ENCODE measurements at regions not wholly inside any gene's neighbourhood (a gene's known extent, or its start where the extent isn't known, plus 50 kb on each side); places are given as distances from the start of the nearest gene placed in this dataset.

DNA sequence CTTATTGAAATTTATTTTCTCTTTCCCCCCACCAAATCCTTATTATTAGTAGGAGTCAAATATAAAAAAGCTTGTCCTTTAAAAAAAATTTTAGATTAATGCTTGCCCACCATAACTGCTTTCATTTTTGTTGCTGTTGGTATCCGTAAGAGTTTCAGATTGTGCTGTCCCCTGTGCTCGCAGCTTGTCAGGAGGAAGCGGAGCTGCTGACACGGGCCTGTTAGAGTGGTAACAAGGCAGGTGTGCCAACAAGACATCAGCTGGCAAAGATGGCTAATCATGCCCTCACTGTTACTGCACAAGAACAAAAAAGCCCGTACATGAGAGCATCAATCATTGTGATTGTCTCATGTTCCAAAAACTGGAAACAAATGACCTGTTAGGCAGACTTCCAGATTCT, 148.4 kb downstream of the ALG10B start:
- 77 to 79% methylated on average over 5 of the region's 5 CpGs for WGBS, 2 donors
- H3K9ac ChIP-seq (ENCODE audit: insufficient read depth in 1 of 2, low read length in 2 of 2): no peak overlapping the region
- DNase-seq (no peak), ATAC-seq (ENCODE audit: insufficient read depth, low FRiP score) (no peak)
- no peak overlapping the region for H3K27ac ChIP-seq (ENCODE audit: low read depth in 1 of 2, low read length in 1 of 2)
- H3K4me3 ChIP-seq: no peak overlapping the region
- no peaks in the 10 kb centered on the region for H3K4me1 ChIP-seq (ENCODE audit: control insufficient read depth in 5 of 5, insufficient read depth in 5 of 5, low read length in 5 of 5)
- no peaks in the 10 kb centered on the region for H3K36me3 ChIP-seq (ENCODE audit: control insufficient read depth in 4 of 4, insufficient read depth in 4 of 4, low read length in 4 of 4)
- H3K9me3 ChIP-seq (ENCODE audit: control insufficient read depth in 4 of 4, insufficient read depth in 3 of 4, low read length in 3 of 4): no peaks in the 10 kb centered on the region
- TF ChIP-seq, protein P1, sequence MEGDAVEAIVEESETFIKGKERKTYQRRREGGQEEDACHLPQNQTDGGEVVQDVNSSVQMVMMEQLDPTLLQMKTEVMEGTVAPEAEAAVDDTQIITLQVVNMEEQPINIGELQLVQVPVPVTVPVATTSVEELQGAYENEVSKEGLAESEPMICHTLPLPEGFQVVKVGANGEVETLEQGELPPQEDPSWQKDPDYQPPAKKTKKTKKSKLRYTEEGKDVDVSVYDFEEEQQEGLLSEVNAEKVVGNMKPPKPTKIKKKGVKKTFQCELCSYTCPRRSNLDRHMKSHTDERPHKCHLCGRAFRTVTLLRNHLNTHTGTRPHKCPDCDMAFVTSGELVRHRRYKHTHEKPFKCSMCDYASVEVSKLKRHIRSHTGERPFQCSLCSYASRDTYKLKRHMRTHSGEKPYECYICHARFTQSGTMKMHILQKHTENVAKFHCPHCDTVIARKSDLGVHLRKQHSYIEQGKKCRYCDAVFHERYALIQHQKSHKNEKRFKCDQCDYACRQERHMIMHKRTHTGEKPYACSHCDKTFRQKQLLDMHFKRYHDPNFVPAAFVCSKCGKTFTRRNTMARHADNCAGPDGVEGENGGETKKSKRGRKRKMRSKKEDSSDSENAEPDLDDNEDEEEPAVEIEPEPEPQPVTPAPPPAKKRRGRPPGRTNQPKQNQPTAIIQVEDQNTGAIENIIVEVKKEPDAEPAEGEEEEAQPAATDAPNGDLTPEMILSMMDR (IDR thresholded peaks at IDR 0.05; ENCODE audit: control extremely low read depth, extremely low read depth): no peak
- H3K27me3 ChIP-seq (ENCODE audit: control insufficient read depth in 3 of 3, insufficient read depth in 3 of 3, low read length in 2 of 3): no peaks in the 10 kb centered on the region

DNA sequence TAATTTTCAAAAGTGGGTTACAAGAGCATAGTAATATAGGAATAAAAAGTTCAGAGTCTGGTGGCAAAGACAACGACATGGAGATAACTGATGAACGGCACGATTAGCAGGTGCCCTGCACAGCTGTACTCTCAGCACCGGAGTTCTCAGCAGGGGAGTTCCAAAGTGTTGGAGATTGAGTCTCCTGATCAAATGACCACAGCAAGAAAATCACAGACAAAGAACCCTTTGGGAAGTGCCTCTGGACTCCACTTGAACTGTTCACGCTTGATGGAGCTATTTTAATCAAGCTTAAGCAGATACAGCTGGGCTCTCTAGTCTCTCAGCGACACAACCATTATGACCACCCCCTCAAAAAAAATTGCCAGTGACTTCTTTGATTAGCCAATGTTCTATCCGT, 153.1 kb downstream of the ALG10B start:
- no peak overlapping the region for H3K27ac ChIP-seq (ENCODE audit: low read depth in 1 of 2, low read length in 1 of 2)
- H3K36me3 ChIP-seq (ENCODE audit: control insufficient read depth in 4 of 4, insufficient read depth in 4 of 4, low read length in 4 of 4): no peaks in the 10 kb centered on the region
- TF ChIP-seq, protein P1 (IDR thresholded peaks at IDR 0.05; ENCODE audit: control extremely low read depth, extremely low read depth): no peak
- no peak overlapping the region for H3K4me3 ChIP-seq
- ATAC-seq (ENCODE audit: insufficient read depth, low FRiP score) (no peak), DNase-seq (no peak)
- H3K4me1 ChIP-seq (ENCODE audit: control insufficient read depth in 5 of 5, insufficient read depth in 5 of 5, low read length in 5 of 5): no peaks in the 10 kb centered on the region
- no peaks in the 10 kb centered on the region for H3K27me3 ChIP-seq (ENCODE audit: control insufficient read depth in 3 of 3, insufficient read depth in 3 of 3, low read length in 2 of 3)
- peaks cover 0 to 4% (median 0%) of the 10 kb centered on the region in 4 donors for H3K9me3 ChIP-seq (ENCODE audit: control insufficient read depth in 4 of 4, insufficient read depth in 3 of 4, low read length in 3 of 4)
- no peak overlapping the region for H3K9ac ChIP-seq (ENCODE audit: insufficient read depth in 1 of 2, low read length in 2 of 2)
- WGBS, 2 donors: 77 to 80% methylated on average over 7 of the region's 7 CpGs

DNA sequence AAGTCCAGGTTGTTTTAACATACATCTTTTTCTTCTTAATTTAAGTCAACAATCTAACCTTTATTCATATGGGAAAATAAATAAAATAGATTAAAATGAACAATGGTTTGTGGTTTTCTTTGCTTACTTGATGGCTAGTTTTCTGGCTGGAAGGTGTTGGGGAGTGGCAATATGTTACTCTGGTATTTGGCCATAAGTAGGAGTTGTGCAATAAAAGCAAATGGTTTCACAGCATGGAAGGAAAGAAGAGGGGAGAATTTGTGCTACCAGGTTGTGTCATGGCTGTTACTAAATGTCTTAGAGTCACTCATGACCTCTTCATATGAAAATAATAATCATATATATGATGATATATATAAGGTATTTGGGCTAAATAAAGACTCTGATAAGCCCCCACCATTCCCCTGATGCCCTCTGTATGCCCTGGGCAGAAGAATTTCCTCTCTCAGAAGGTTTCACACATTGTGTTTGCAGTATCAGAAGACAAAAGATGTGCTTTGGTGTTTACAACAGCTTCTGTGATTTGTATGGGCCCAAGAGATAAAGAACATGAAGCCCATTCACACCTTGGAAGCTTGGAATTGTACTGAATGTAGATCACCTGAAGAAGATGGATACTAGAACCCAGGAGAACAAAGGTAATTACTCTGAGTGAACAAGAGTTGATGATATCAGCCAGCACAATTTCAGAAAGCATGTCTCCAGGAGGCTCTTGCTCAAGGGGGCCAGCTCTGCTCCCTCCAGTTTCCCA, 160.9 kb downstream of the ALG10B start:
- TF ChIP-seq, protein P1 (IDR thresholded peaks at IDR 0.05; ENCODE audit: control extremely low read depth, extremely low read depth): no peak
- ATAC-seq (ENCODE audit: insufficient read depth, low FRiP score) (no peak), DNase-seq (no peak)
- no peaks in the 10 kb centered on the region for H3K4me1 ChIP-seq (ENCODE audit: control insufficient read depth in 5 of 5, insufficient read depth in 5 of 5, low read length in 5 of 5)
- H3K4me3 ChIP-seq: no peak overlapping the region
- no peaks in the 10 kb centered on the region for H3K27me3 ChIP-seq (ENCODE audit: control insufficient read depth in 3 of 3, insufficient read depth in 3 of 3, low read length in 2 of 3)
- peaks cover 0 to 4% (median 0%) of the 10 kb centered on the region in 4 donors for H3K9me3 ChIP-seq (ENCODE audit: control insufficient read depth in 4 of 4, insufficient read depth in 3 of 4, low read length in 3 of 4)
- H3K27ac ChIP-seq (ENCODE audit: low read depth in 1 of 2, low read length in 1 of 2): no peak overlapping the region
- no peaks in the 10 kb centered on the region for H3K36me3 ChIP-seq (ENCODE audit: control insufficient read depth in 4 of 4, insufficient read depth in 4 of 4, low read length in 4 of 4)
- H3K9ac ChIP-seq (ENCODE audit: insufficient read depth in 1 of 2, low read length in 2 of 2): no peak overlapping the region

DNA sequence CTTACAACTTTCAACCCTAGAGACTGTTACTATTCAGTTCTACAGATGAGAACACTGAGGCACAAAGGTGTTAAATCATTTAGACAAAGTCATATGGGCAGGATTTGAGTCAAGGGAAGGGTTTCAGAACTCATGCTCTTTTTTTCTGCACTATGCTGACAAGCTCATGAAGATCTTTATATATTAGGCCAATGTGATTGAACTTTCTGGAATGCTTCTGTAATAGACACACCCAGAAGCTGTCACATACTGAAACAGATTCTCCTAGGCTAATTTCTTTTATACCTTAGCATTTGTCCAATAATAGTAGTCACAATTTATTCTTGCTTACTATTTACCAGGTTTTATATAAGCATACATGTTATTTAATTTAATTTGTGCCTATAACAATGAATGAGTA, 164.0 kb downstream of the ALG10B start:
- no peak overlapping the region for H3K27ac ChIP-seq (ENCODE audit: low read depth in 1 of 2, low read length in 1 of 2)
- no peaks in the 10 kb centered on the region for H3K36me3 ChIP-seq (ENCODE audit: control insufficient read depth in 4 of 4, insufficient read depth in 4 of 4, low read length in 4 of 4)
- H3K27me3 ChIP-seq (ENCODE audit: control insufficient read depth in 3 of 3, insufficient read depth in 3 of 3, low read length in 2 of 3): no peaks in the 10 kb centered on the region
- ATAC-seq (ENCODE audit: insufficient read depth, low FRiP score) (no peak), DNase-seq (no peak)
- peaks cover 0 to 2% (median 0%) of the 10 kb centered on the region in 4 donors for H3K9me3 ChIP-seq (ENCODE audit: control insufficient read depth in 4 of 4, insufficient read depth in 3 of 4, low read length in 3 of 4)
- H3K9ac ChIP-seq (ENCODE audit: insufficient read depth in 1 of 2, low read length in 2 of 2): no peak overlapping the region
- TF ChIP-seq, protein P1 (IDR thresholded peaks at IDR 0.05; ENCODE audit: control extremely low read depth, extremely low read depth): no peak
- H3K4me3 ChIP-seq: no peak overlapping the region
- no peaks in the 10 kb centered on the region for H3K4me1 ChIP-seq (ENCODE audit: control insufficient read depth in 5 of 5, insufficient read depth in 5 of 5, low read length in 5 of 5)
